Panc1 (cell line): ENCODE measurements at regions not wholly inside any gene's neighbourhood (a gene's known extent, or its start where the extent isn't known, plus 50 kb on each side); places are given as distances from the start of the nearest gene placed in this dataset.

ENCODE experiments used
- ATAC-seq: fragments of 200-7000 bp; cut with Tn5 transposase; 2 replicates; pipeline ENCODE4 v1.9.1; 2020; ENCODE audit warnings: mild to moderate bottlenecking, moderate library complexity
- BruUV-seq: library from RNA; stranded (reverse); fragments of 400-500 nt; replicated peaks from 2 replicates; lab custom pipeline; 2021; lab: Mats Ljungman, UMichigan
- CTCF ChIA-PET: fragments of 300-600 bp; sonication (Branson Sonifier 250); formaldehyde crosslinking; loops from one replicate; lab custom pipeline; 2022; ENCODE audit warnings: antibody characterized with exemption; lab: Charles Lee
- POLR2A ChIA-PET: fragments of 300-600 bp; sonication (Branson Sonifier 250); formaldehyde crosslinking; loops from one replicate; lab custom pipeline; 2022; ENCODE audit warnings: antibody characterized with exemption; lab: Charles Lee
- DNase-seq: peaks from one replicate; pipeline ENCODE4 v3.0.0-alpha.2; 2010; ENCODE audit warnings: low read depth, low spot score
- H3K27ac ChIP-seq: 2 replicates; pipeline ENCODE4 v1.5.1; 2011; ENCODE audit warnings: mild to moderate bottlenecking, low read length, inconsistent platforms
- H3K27me3 ChIP-seq: fragments of 200-500 bp; sonication (Bioruptor generic); 2 replicates; pipeline ENCODE4 v1.6.0; 2014; ENCODE audit warnings: low read length, inconsistent platforms; ENCODE audit not compliant: control insufficient read depth, insufficient read depth
- H3K36me3 ChIP-seq: fragments of 200-500 bp; sonication (Bioruptor generic); 2 replicates; pipeline ENCODE4 v1.5.1; 2014; ENCODE audit warnings: inconsistent platforms, mild to moderate bottlenecking, low read length, moderate library complexity; ENCODE audit not compliant: control insufficient read depth, insufficient read depth
- H3K4me1 ChIP-seq: 2 replicates; pipeline ENCODE4 v1.5.1; 2011; ENCODE audit warnings: inconsistent platforms, mild to moderate bottlenecking, low read length, moderate library complexity; ENCODE audit not compliant: control insufficient read depth, insufficient read depth
- H3K4me3 ChIP-seq, 2 experiments: 2 replicates each; pipeline ENCODE4 v1.5.1; 2011 to 2012; ENCODE audit warnings: low read depth in 2 of 2, low read length in 2 of 2, mild to moderate bottlenecking in 2 of 2, inconsistent platforms in 1 of 2, moderate library complexity in 1 of 2
- H3K9me3 ChIP-seq: fragments of 200-500 bp; sonication (Bioruptor generic); 2 replicates; pipeline ENCODE4 v1.5.1; 2014; ENCODE audit warnings: low read depth, mild to moderate bottlenecking, inconsistent platforms, low read length, moderate library complexity; ENCODE audit not compliant: control insufficient read depth, insufficient read depth
- CTCF ChIP-seq: fragments of 450-650 bp; IDR thresholded peaks from 2 replicates; pipeline ENCODE4 v1.5.1; 2017; ENCODE audit warnings: mild to moderate bottlenecking
- POLR2AphosphoS5 ChIP-seq: IDR thresholded peaks from 2 replicates; pipeline ENCODE4 v1.6.1; 2012; ENCODE audit warnings: mild to moderate bottlenecking, low read depth, low read length, moderate library complexity
- REST ChIP-seq, 2 experiments: IDR thresholded peaks; 2 replicates each; pipeline ENCODE4 v1.6.1; 2011 to 2012; ENCODE audit warnings: low read depth in 2 of 2, control low read depth in 1 of 2, low read length in 1 of 2, mild to moderate bottlenecking in 1 of 2, moderate library complexity in 1 of 2; ENCODE audit not compliant: insufficient read depth in 1 of 2
- SIN3A ChIP-seq: IDR thresholded peaks from 2 replicates; pipeline ENCODE4 v1.6.1; 2012; ENCODE audit warnings: low read depth, mild to moderate bottlenecking, low read length, moderate library complexity, borderline replicate concordance; ENCODE audit not compliant: insufficient read depth
- TCF7L2 ChIP-seq: IDR thresholded peaks from 2 replicates; pipeline ENCODE4 v1.6.1; 2011; ENCODE audit warnings: mild to moderate bottlenecking, low read depth, low read length, inconsistent platforms
- in situ Hi-C: cut with HindIII; loops from 2 replicates; pipeline ENCODE4 v1.10.0; 2016; ENCODE audit warnings: low sequenced_read_pairs, low pct_unique_long_range_greater_than_20kb
- intact Hi-C: fragments of 100-400 bp; cut with micrococcal nuclease; formaldehyde crosslinking; loops from one replicate; pipeline ENCODE4 v1.10.0; 2022; ENCODE audit not compliant: unreplicated experiment

- in situ Hi-C loops, result no loop called here
- no peak for ATAC-seq
- no peak overlapping the region for H3K4me3 ChIP-seq
Observed at GRCh38 chr10:20625868-20626267, 271.2 kb downstream of the NEBL start.

GRCh38 chr10:20624642-20625041 lies 272.5 kb downstream of the NEBL start:
- BruUV-seq, result no TSS peak
- Histone ChIP-seq H3K27me3 (no peaks in the 10 kb centered on the region), H3K9me3 (no peaks in the 10 kb centered on the region), H3K4me3 (no peak overlapping the region), H3K4me1 (no peaks in the 10 kb centered on the region), H3K27ac (no peak overlapping the region), H3K36me3 (no peaks in the 10 kb centered on the region)
- ChIA-PET POLR2A (no interaction called here), CTCF (no interaction called here)
- TF ChIP-seq REST (IDR thresholded peaks at IDR 0.05; ENCODE audit: insufficient read depth in 1 of 2, low read depth in 2 of 2, low read length in 1 of 2), result no peak
- no peak for TF ChIP-seq TCF7L2
- no peak for TF ChIP-seq SIN3A
- TF ChIP-seq POLR2AphosphoS5, result no peak
- no peak for TF ChIP-seq CTCF
- DNase-seq (no peak), ATAC-seq (no peak)
- in situ Hi-C loops, result no loop called here
- intact Hi-C loops, result no loop called here

More at GRCh38 chr10:20625868-20626267, 271.2 kb downstream of the NEBL start:
- DNase-seq, result no peak
- H3K4me1 ChIP-seq, result no peaks in the 10 kb centered on the region
- no peaks in the 10 kb centered on the region for H3K9me3 ChIP-seq
- no peaks in the 10 kb centered on the region for H3K27me3 ChIP-seq
- BruUV-seq, result no TSS peak
- ChIA-PET POLR2A (no interaction called here), CTCF (no interaction called here)
- intact Hi-C loops, result no loop called here
- TF ChIP-seq TCF7L2 (no peak), SIN3A (no peak), POLR2AphosphoS5 (no peak), REST (IDR thresholded peaks at IDR 0.05; ENCODE audit: insufficient read depth in 1 of 2, low read depth in 2 of 2, low read length in 1 of 2) (no peak), CTCF (no peak)
- no peaks in the 10 kb centered on the region for H3K36me3 ChIP-seq
- H3K27ac ChIP-seq, result no peak overlapping the region
